HG03066 (cell line): ENCODE measurements at regions not wholly inside any gene's neighbourhood (a gene's known extent, or its start where the extent isn't known, plus 50 kb on each side); places are given as distances from the start of the nearest gene placed in this dataset.
A peak's percentile ranks its signal among the peaks of the same experiment; 100 is the strongest.

Experiments used
- ATAC-seq: cut with Tn5 transposase; IDR thresholded peaks from one replicate; pipeline ENCODE4 v1.9.1; 2021; ENCODE audit warnings: low read depth; ENCODE audit not compliant: unreplicated experiment

DNA sequence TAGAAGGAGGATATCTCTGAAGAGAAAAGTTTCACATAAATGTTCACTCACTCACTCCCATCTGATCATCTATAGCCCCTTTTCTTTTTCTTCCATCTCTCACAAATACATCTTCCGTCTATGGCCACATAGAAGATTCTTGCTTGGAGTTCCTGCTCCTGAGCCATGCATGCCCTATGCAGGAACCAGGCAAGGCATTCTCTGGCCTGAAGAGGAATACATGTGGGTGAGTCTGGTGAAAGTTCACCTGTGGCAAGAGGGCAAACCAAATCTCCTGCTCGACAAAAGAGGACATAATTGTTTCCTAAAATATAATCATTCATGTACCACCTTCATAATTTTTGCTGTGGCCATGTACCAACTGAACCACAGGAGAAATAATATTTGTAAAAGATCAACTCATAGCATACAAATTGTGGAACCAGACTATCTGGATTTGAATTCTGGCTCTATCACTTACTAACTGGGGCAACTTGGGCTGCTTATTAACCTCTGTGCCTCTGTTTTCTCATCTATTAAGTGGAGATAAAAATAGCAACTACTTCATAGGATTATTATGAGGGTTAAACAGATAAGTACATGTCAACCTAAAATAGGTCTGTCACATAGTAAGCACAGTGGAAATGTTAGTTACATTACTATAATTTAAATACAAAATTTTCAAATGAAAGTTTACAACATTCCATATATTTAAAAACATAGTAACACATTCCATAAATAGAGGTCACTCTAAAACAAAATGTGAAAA is 121.2 kb upstream of the NFIB start:
- ATAC-seq, result no peak

DNA sequence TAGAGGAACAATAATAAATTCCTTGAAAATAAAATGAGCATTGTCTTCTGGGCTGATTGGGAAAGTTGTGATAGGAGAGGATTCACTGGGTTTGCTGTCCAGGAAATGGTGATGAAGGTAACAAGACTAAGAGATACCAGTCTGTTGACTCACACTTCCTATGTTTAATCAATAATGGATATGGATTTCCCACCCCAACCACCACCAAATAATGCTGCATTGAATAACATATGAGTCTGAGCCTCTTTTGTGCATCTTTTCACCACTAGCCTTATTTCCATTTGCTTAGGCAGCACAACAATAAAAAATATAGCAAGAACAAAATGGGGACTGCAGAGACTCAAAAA is 120.2 kb upstream of the NFIB start:
- ATAC-seq, result no peak

- ATAC-seq, result no peak
Measured at GRCh38 chr9:14433351-14434157, 119.6 kb upstream of the NFIB start.

DNA sequence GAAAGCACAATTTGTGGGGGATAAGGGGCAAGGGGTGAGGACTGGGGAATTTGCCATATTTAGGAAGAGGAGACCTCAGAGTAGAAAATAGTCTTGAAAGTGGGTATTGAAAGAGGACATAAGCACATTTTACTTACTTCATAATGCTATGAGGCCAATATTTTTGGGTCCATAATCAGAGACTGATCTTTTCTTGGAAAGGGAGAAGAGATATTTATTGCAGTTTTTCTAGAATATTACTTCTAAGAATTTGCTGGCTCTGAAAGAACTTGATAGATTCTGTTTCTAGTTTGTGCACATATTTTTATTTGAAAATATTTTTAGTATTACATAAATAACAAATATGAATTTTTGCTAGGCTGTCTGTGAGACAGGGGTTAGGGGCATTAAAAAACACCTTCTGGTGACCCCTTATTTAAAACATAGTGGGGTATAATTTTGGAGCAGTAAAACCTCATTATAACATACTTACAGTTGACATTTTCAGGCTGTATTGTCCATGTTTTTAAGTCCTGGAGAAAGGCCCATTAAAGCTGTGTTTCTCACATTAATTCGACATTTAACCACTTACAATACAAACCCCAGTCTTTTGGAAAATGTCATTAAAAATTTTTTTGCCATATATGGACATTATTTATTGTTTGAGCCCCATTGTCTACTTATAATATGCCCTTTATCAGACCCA is 118.9 kb upstream of the NFIB start:
- no peak for ATAC-seq

GRCh38 chr9:14428781-14429230 is 114.9 kb upstream of the NFIB start:
- peak; percentile 66 for ATAC-seq

GRCh38 chr9:14427419-14427818 is 113.5 kb upstream of the NFIB start:
- ATAC-seq, result no peak

DNA sequence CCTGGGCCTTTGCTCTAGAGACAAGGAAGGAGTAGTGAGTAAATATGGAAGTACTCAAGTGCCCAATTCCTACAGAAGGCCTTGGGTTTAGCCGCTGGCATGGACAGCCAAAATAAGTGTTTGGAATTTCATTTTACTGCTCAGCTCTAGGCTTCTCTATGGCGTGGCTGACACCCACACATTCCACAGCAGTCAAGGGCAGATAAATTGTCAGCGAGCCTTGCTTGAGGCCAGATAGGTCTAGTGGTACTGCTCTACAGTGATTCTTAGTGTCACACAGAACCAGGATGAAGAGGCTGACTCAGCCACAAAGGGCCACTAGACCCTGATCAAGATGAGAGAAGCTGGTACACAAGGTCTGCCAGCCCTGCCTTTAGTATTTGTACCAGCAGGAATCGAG is 111.0 kb upstream of the NFIB start:
- ATAC-seq, result no peak

- ATAC-seq, result no peak
Measured at GRCh38 chr9:14424289-14424688, 110.3 kb upstream of the NFIB start.

- ATAC-seq, result no peak
Measured at GRCh38 chr9:14423815-14424261, 109.9 kb upstream of the NFIB start.

GRCh38 chr9:14421291-14421690 is 107.3 kb upstream of the NFIB start:
- ATAC-seq, result no peak

GRCh38 chr9:14418941-14419937 is 105.3 kb upstream of the NFIB start:
- ATAC-seq, result no peak

DNA sequence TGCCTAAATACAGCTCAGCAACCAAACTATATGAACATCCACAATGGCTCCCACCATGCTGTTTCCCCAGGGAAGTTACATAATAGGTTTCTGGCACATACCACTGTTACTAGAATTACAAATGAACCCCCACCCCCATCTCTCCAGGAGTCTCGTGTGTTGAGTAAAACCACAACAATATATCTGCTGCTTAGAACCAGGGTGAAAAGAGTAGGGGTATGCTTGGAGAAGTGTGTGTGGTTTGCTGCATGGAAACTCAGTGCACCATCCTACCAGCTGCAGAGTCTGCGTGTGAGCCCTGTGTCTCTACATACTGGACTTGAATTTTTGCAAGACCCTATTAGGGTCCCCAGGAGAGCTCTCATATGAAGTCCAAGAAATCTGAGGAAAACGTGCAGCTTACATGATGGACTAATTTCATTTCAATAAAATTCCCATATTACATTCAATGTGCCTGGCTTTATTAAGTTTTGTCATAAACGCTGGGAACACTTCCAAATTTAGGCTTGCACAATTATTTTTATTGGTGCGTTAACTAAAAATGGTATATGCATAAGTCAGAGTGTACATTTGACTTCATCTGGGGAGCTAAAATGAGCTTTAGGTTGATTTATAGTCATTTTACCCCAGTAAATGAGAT is 104.5 kb upstream of the NFIB start:
- no peak for ATAC-seq

- no peak for ATAC-seq
Measured at GRCh38 chr9:14417237-14417636, 103.3 kb upstream of the NFIB start.

GRCh38 chr9:14415947-14416346 is 102.0 kb upstream of the NFIB start:
- ATAC-seq, result no peak

GRCh38 chr9:14413812-14414211 is 99.9 kb upstream of the NFIB start:
- no peak for ATAC-seq

DNA sequence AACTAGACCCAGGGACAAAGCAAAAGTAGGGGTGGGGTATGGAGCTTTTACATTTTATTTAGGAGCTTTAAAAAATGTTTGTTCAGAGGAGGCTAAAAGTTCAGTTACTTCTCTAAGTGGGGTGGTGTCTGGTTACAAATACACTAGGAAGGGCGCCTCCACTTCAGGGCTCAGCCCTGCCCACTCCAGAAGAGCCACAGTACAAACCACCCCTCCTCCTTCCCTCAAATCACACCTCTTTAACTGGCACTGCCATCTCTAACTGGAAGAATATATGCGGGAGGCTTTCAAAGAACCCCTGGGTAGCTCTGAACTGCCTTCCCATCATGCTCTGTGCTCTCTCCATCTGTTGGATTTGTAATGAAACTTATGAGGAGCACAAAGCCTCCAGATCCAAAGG is 98.8 kb upstream of the NFIB start:
- no peak for ATAC-seq

DNA sequence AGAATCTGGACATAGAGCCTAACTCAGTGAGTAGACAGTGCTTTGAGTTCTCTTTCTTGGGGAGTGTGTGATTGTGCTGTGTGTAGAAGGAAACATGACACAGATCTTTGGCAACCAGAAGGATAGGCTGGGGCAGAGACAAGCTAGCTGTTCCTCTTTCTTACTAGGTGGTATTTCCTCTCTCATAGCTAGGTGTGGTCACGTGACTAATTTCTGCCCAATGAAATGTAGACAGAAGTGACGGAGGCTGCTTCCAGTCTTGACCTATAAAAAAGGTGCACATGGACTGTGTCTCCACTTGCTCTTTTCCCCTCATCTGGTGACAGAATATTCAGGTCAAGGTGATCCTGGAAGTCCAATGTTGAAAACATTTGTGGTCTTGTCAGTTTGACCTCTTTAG is 92.5 kb upstream of the NFIB start:
- ATAC-seq, result no peak

DNA sequence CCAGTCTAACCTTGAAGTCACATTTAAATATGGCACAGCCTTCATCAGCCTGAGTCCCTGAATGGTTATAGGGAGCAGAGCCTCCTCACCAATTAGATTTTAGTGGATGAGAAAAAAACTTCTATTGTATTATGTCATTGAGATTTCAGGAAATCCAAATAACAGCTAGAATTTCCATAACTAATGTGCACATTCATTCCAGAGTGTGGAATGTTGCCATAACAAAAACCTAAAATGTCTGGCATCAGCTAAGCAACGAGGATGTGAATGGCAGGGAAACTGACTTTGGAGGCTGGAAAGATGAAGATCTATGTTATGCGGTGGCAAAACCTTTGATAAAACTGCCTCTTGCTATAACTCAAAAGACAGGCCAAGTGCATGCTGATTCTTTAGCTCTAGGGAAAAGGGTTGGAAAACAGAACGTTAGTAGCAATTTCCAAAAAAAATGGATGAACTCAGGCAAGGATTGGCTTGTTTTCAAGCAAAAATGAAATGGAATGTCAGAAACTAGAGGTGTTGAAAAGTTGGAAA is 91.3 kb upstream of the NFIB start:
- no peak for ATAC-seq

DNA sequence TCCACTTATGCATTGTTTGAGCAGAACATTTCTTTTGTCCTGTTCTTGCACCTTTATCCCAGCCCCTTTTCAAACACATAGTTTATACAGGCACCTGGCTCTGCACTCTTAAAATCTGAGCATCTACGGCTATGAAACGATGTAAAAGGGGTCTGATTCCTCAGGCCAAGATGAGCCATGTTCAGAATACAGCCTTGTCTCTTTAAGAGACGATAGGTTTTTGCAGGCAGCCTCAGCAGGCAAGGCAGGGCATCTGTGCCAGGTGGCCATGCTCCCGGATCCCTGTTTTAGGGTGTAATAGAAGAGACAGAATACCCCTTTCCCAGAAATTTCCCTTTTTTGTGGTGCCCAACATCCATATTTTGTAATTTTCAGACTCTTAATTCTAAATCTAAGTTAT is 89.1 kb upstream of the NFIB start:
- ATAC-seq, result no peak

- no peak for ATAC-seq
Measured at GRCh38 chr9:14402583-14402982, 88.6 kb upstream of the NFIB start.
